Body of pancreas (tissue), 4 donors: ENCODE measurements at regions not wholly inside any gene's neighbourhood (a gene's known extent, or its start where the extent isn't known, plus 50 kb on each side); places are given as distances from the start of the nearest gene placed in this dataset.

Experiments
- POLR2A ChIP-seq, 3 donors: fragments of 450-650 bp; IDR thresholded peaks; one replicate each; pipeline ENCODE4 v1.6.1; 2016; ENCODE audit warnings: antibody characterized with exemption in 3 of 3, mild to moderate bottlenecking in 2 of 3
- TF ChIP-seq, protein P1 (sequence below), 7 experiments: fragments of 450-650 bp in 4 of 7; fragments of 200-600 bp in 3 of 7; sonication (generic) in 3 of 7; IDR thresholded peaks; one replicate each; pipeline ENCODE4 v1.5.1; 2016 to 2019; ENCODE audit warnings: antibody characterized with exemption in 7 of 7

- TF ChIP-seq, protein P1, sequence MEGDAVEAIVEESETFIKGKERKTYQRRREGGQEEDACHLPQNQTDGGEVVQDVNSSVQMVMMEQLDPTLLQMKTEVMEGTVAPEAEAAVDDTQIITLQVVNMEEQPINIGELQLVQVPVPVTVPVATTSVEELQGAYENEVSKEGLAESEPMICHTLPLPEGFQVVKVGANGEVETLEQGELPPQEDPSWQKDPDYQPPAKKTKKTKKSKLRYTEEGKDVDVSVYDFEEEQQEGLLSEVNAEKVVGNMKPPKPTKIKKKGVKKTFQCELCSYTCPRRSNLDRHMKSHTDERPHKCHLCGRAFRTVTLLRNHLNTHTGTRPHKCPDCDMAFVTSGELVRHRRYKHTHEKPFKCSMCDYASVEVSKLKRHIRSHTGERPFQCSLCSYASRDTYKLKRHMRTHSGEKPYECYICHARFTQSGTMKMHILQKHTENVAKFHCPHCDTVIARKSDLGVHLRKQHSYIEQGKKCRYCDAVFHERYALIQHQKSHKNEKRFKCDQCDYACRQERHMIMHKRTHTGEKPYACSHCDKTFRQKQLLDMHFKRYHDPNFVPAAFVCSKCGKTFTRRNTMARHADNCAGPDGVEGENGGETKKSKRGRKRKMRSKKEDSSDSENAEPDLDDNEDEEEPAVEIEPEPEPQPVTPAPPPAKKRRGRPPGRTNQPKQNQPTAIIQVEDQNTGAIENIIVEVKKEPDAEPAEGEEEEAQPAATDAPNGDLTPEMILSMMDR (IDR thresholded peaks at IDR 0.05): no peak
- no peak for TF ChIP-seq POLR2A (IDR thresholded peaks at IDR 0.05)
Measured at GRCh38 chr9:86512929-86513328, 158.7 kb upstream of the TUT7 start.
